GM19035 (cell line): ENCODE measurements at regions not wholly inside any gene's neighbourhood (a gene's known extent, or its start where the extent isn't known, plus 50 kb on each side); places are given as distances from the start of the nearest gene placed in this dataset.
"Not testable (repeated sequence)": the region's sequence is repeated elsewhere in the genome, so short reads cannot be mapped to it uniquely, and the experiment has no call there.

Experiments used
- ATAC-seq: cut with Tn5 transposase; IDR thresholded peaks from one replicate; pipeline ENCODE4 v1.9.1; 2021; ENCODE audit not compliant: unreplicated experiment

DNA sequence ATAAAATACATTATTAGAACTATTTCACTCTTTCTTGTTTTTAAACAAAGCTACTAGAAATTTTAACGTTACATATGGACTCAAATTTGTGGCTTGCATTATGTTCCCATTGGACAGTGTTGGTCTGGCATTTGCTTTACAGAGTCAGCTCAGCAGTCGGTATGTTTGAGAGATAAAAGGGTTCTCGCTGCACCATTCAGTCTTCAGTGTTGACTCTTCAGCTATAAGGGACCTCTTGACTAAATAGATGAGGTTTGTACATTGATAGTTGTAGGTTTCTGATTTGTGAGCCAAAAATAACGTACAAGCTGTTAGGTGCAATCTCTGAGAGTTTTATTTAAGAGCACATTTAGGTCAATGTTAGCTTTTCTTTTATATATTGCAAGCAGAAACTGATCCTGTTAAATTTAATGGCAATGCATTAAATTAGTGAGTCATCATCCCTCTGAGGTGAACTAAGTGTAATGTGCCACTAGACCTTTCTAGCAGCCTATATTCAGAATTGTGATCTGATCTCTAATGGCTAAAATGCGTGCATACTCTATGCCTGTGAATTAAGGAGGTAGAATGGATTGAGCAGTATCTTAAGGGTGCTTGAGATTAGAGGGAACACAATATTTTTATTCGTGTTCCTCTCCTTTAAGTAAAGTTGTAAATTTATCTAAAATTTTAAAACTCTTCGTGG is 485.6 kb upstream of the SYNCRIP start:
- ATAC-seq = no peak

- no peak for ATAC-seq
Observed at GRCh38 chr6:86122086-86122485, 479.4 kb upstream of the SYNCRIP start.

GRCh38 chr6:86118271-86118670 is 475.6 kb upstream of the SYNCRIP start:
- ATAC-seq = no peak

DNA sequence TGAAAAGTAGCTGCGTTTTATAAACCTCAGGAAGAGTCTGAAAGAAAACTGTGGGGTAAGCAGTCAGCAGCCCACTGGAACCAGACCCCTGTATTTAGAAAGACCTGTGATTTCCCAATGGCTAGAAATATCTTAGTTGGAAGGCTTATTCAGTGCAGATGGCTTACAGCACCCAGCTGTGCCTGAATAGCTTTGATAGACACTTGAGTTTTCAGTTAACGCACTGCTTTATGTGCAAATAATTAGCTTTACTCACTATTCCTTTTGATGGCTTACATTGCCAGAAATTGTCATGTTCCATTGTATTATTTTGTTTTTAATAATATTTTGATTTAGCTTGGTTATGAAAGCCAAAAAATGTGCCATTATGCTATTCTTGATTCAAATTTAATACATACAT is 465.3 kb upstream of the SYNCRIP start:
- no peak for ATAC-seq

DNA sequence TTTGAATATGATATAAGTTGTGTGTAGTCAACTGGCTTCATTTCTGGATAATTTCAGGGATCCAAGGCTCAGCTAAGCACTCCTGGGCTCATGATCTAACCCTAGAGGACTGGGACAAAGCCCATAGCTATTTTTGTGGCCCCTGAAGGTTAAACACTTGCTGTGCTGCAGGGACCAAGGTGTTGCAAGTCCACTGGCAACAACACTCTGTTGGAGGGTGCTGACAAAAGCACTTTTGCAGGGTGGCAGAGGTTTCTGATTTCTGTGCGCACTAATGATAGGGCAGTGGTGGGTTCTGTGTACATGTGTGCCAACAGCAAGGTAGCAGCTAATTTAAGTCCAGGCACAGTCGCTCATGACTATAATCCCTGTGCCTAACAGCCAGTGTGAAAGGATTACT is 445.3 kb upstream of the SYNCRIP start:
- ATAC-seq = no peak

- no peak for ATAC-seq
Observed at GRCh38 chr6:86079938-86080337, 437.3 kb upstream of the SYNCRIP start.

GRCh38 chr6:86070151-86070550 is 427.5 kb upstream of the SYNCRIP start:
- ATAC-seq = no peak

GRCh38 chr6:86065002-86065401 is 422.3 kb upstream of the SYNCRIP start:
- not testable (repeated sequence) for ATAC-seq

GRCh38 chr6:86057293-86057980 is 414.8 kb upstream of the SYNCRIP start:
- ATAC-seq = not testable (repeated sequence)

- no peak for ATAC-seq
Observed at GRCh38 chr6:86045038-86045437, 402.4 kb upstream of the SYNCRIP start.

GRCh38 chr6:86042214-86042613 is 399.5 kb upstream of the SYNCRIP start:
- no peak for ATAC-seq

DNA sequence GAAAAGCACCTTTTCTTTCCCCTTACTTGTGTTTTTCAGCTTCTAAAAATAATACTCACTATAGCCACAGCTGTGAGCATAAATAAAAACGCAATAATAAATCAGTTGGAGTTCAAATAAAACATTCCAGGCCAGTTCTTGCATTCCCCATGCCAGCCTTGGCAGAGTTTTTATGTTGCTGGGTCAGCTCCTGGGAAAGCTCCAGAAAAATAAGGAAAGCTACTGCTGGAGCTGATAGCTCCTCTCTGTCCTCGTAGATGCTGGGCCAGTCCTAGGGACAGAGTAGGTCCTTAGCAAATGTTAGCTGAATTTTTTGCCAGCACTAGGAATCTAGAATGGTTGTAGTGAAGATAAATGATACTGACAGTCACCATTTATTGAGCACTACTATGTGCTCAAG is 389.0 kb upstream of the SYNCRIP start:
- ATAC-seq = no peak

- no peak for ATAC-seq
Observed at GRCh38 chr6:86030875-86031274, 388.2 kb upstream of the SYNCRIP start.

- no peak for ATAC-seq
Observed at GRCh38 chr6:86028776-86029175, 386.1 kb upstream of the SYNCRIP start.

DNA sequence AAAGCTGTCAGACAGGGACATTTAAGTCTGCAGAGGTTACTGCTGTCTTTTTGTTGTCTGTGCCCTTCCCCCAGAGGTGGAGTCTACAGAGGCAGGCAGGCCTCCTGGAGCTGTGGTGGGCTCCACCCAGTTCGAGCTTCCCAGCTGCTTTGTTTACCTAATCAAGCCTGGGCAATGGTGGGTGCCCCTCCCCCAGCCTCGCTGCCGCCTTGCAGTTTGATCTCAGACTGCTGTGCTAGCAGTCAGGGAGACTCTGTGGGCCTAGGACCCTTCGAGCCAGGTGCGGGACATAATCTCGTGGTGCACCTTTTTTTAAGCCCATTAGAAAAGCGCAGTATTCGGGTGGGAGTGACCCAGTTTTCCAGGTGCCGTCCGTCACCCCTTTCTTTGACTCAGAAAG is 384.2 kb upstream of the SYNCRIP start:
- ATAC-seq = not testable (repeated sequence)

DNA sequence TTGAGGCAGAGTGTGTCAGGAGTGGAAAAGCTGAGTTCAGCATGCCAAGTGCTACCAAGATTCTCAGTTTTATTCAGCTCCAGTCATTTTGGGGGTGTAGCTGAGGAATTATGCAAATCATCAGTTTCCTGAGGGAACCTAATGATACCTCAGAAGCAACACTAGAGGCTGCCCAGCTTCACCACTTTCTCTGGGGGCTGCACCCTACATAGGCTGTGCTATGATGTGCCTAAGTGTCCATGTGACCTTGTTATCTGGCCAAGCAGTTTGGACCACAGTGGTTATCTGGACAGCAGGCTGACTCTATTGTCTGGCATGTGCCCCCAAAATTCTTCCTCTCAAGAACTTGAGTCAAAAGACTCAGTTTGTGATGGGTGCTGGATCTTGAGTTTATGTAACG is 374.6 kb upstream of the SYNCRIP start:
- peak; percentile 55 for ATAC-seq

- no peak for ATAC-seq
Observed at GRCh38 chr6:86016567-86016966, 373.9 kb upstream of the SYNCRIP start.

GRCh38 chr6:86016077-86016476 is 373.4 kb upstream of the SYNCRIP start:
- no peak for ATAC-seq

DNA sequence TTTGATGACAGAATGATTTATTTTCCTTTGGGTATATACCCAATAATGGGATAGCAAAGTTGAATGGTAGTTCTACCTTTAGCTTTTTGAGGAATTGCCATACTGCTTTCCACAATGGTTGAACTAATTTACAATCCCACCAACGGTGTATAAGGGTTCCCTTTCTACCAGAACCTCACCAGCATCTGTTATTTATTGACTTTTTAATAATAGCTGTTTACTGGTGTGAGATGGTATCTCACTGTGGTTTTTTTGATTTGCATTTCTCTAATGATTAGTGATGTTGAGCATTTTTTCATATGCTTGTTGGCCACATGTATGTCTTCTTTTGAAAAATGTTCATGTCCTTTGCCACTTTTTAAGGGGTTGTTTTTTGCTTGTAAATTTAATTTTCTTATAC is 370.3 kb upstream of the SYNCRIP start:
- not testable (repeated sequence) for ATAC-seq

DNA sequence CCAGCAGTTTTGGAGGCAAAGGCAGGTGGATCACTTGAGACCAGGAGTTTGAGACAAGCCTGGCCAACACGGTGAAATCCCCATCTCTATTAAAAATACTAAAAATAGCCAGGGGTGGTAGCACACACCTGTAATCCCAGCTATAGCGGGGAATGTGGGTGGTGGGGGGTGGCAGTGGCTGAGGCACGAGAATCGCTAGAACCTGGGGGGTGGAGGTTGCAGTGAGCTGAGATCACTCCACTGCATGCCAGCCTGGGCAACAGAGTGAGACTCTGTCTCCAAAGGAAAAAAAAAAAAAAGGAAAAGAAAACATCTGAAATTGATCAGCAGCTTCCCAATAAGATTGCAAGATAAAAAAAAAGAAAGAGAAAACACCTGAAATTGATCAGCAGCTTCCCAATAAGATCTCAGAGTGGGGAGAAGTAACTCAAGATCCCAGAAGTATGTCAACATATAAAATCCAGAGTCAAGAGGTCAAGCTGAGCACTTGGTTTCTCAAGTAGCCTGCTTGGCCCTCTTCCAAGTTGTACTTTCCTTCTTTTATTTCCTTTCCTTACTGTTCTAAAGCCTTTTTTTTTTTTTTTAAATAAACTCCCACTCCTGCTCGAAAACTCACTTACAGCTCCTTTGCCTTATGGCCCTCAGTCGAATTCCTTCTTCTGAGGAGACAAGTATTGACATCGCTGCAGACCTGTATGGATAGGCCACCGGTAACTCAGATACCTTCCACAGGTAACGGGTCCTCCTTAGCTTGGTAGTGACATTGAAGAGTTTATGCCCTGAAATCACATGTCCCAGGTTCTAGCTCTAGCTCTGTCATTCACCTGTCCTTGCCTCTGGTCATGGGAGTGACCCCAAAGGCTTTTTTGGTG is 368.5 kb upstream of the SYNCRIP start:
- no peak for ATAC-seq

DNA sequence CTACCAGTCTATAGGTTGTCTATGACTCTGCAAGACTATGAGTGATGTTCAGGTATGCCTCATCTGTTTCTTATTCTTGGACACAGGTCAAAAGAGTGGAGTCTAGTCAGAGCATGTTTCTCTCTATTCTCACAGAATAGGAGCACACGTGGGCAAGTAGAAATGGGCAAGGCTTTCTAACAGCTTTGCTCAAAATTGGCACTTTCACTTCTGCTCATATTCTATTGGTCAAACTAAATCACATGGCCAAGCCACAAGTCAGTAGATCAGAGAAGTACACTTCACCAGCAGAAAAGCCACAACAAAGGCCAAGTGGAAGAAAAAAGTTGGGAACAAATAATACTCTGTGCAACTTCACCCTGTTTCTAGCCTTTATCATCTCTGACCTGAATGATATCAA is 354.5 kb upstream of the SYNCRIP start:
- no peak for ATAC-seq

- ATAC-seq = no peak
Observed at GRCh38 chr6:85996034-85996375, 353.3 kb upstream of the SYNCRIP start.
